IMR-90 (cell line): ENCODE measurements at regions not wholly inside any gene's neighbourhood (a gene's known extent, or its start where the extent isn't known, plus 50 kb on each side); places are given as distances from the start of the nearest gene placed in this dataset.

Source experiments
- ATAC-seq: fragments of 200-7000 bp; cut with Tn5 transposase; 2 replicates; pipeline ENCODE4 v1.9.1; 2020; ENCODE audit warnings: low read depth, mild to moderate bottlenecking, moderate library complexity
- BruUV-seq: library from RNA; stranded (reverse); fragments of 400-500 nt; replicated peaks from 2 replicates; lab custom pipeline; 2021; lab: Mats Ljungman, UMichigan
- CTCF ChIA-PET: fragments of 300-600 bp; formaldehyde crosslinking; extraction: SDS; loops from one replicate; lab custom pipeline; 2021; ENCODE audit warnings: antibody characterized with exemption; lab: Yijun Ruan, JAX
- POLR2A ChIA-PET: fragments of 300-600 bp; sonication (Branson Sonifier 250); formaldehyde crosslinking; loops from one replicate; lab custom pipeline; 2022; ENCODE audit warnings: antibody characterized with exemption; ENCODE audit not compliant: unreplicated experiment; lab: Charles Lee
- DNase-seq: peaks from one replicate; pipeline ENCODE4 v3.0.0; 2013
- H2AFZ ChIP-seq: replicated peaks from 2 replicates; pipeline ENCODE3; 2013; ENCODE audit warnings: low read length, mild to moderate bottlenecking; ENCODE audit not compliant: poor library complexity
- H2AK5ac ChIP-seq: 2 replicates; pipeline ENCODE4 v1.6.1; 2013; ENCODE audit warnings: low read depth, low read length, inconsistent platforms
- H2AK9ac ChIP-seq: replicated peaks from 2 replicates; pipeline ENCODE3; 2013; ENCODE audit warnings: mild to moderate bottlenecking, low read depth, low read length, moderate library complexity; ENCODE audit not compliant: poor library complexity
- H2BK120ac ChIP-seq: 2 replicates; pipeline ENCODE4 v1.6.1; 2013; ENCODE audit warnings: low read depth, low read length, inconsistent platforms
- H2BK15ac ChIP-seq: 3 replicates; pipeline ENCODE4 v1.6.1; 2013; ENCODE audit warnings: low read depth, low read length, inconsistent platforms
- H2BK20ac ChIP-seq: 2 replicates; pipeline ENCODE4 v1.6.1; 2013; ENCODE audit warnings: low read depth, mild to moderate bottlenecking, inconsistent platforms, low read length, moderate library complexity
- H2BK5ac ChIP-seq: 2 replicates; pipeline ENCODE4 v1.6.1; 2013; ENCODE audit warnings: mild to moderate bottlenecking, low read depth, low read length, inconsistent platforms; ENCODE audit not compliant: poor library complexity, severe bottlenecking
- H3K14ac ChIP-seq: replicated peaks from 2 replicates; pipeline ENCODE4 v1.6.1; 2013; ENCODE audit warnings: low read depth, low read length, inconsistent platforms
- H3K18ac ChIP-seq: 2 replicates; pipeline ENCODE4 v1.6.1; 2013; ENCODE audit warnings: low read depth, low read length, control low read depth
- H3K23ac ChIP-seq: 2 replicates; pipeline ENCODE4 v1.6.1; 2013; ENCODE audit warnings: low read depth, low read length, inconsistent platforms
- H3K27ac ChIP-seq: 2 replicates; pipeline ENCODE4 v1.5.1; 2013; ENCODE audit warnings: mild to moderate bottlenecking, control low read depth, low read length; ENCODE audit not compliant: insufficient read depth
- H3K27me3 ChIP-seq: 2 replicates; pipeline ENCODE4 v1.6.1; 2013; ENCODE audit warnings: low read length; ENCODE audit not compliant: control insufficient read depth, insufficient read depth
- H3K36me3 ChIP-seq: 2 replicates; pipeline ENCODE4 v1.6.1; 2013; ENCODE audit warnings: low read length, mixed read lengths; ENCODE audit not compliant: control insufficient read depth, insufficient read depth
- H3K4ac ChIP-seq: 2 replicates; pipeline ENCODE4 v1.6.1; 2013; ENCODE audit warnings: low read depth, low read length, inconsistent platforms
- H3K4me1 ChIP-seq: 2 replicates; pipeline ENCODE4 v1.6.1; 2013; ENCODE audit warnings: low read length, mixed read lengths; ENCODE audit not compliant: control insufficient read depth, insufficient read depth
- H3K4me2 ChIP-seq: 2 replicates; pipeline ENCODE4 v1.6.1; 2013; ENCODE audit warnings: low read depth, mild to moderate bottlenecking, control low read depth, low read length, moderate library complexity
- H3K4me3 ChIP-seq: 2 replicates; pipeline ENCODE4 v1.5.1; 2013; ENCODE audit warnings: low read depth, mild to moderate bottlenecking, control low read depth, low read length, moderate library complexity; ENCODE audit not compliant: insufficient read depth
- H3K56ac ChIP-seq: 2 replicates; pipeline ENCODE4 v1.6.1; 2013; ENCODE audit warnings: low read length, inconsistent platforms; ENCODE audit not compliant: insufficient read depth; ENCODE audit errors: extremely low read depth
- H3K79me1 ChIP-seq, 2 experiments: 2 replicates each; pipeline ENCODE4 v1.6.1; 2013; ENCODE audit warnings: low read length in 2 of 2, inconsistent platforms in 1 of 2, low read depth in 1 of 2
- H3K9ac ChIP-seq: 2 replicates; pipeline ENCODE4 v1.6.1; 2013; ENCODE audit warnings: low read depth, low read length, control low read depth
- H3K9me1 ChIP-seq: 2 replicates; pipeline ENCODE4 v1.6.1; 2013; ENCODE audit warnings: low read length, inconsistent platforms; ENCODE audit not compliant: insufficient read depth
- H3K9me3 ChIP-seq: 2 replicates; pipeline ENCODE4 v1.6.1; 2013; ENCODE audit warnings: low read length; ENCODE audit not compliant: control insufficient read depth, insufficient read depth
- H4K20me1 ChIP-seq: 2 replicates; pipeline ENCODE4 v1.6.1; 2013; ENCODE audit warnings: low read length, inconsistent platforms; ENCODE audit not compliant: insufficient read depth
- H4K5ac ChIP-seq: 2 replicates; pipeline ENCODE4 v1.6.1; 2013; ENCODE audit warnings: mild to moderate bottlenecking, low read depth, low read length, control low read depth
- H4K8ac ChIP-seq, 2 experiments: 2 replicates each; pipeline ENCODE4 v1.6.1; 2013; ENCODE audit warnings: low read depth in 2 of 2, low read length in 2 of 2, control low read depth in 1 of 2, inconsistent platforms in 1 of 2
- H4K91ac ChIP-seq: 2 replicates; pipeline ENCODE4 v1.6.1; 2013; ENCODE audit warnings: low read depth, low read length, inconsistent platforms; ENCODE audit not compliant: insufficient read depth
- BHLHE40 ChIP-seq: fragments of 150-350 bp; IDR thresholded peaks from 2 replicates; pipeline ENCODE4 v1.6.1; 2016; ENCODE audit warnings: mild to moderate bottlenecking, low read depth, low read length
- CEBPB ChIP-seq: IDR thresholded peaks from 2 replicates; pipeline ENCODE4 v1.6.1; 2012; ENCODE audit warnings: low read depth, low read length, improper control_type of control experiment
- CHD1 ChIP-seq: IDR thresholded peaks from 2 replicates; pipeline ENCODE4 v1.6.1; 2012; ENCODE audit warnings: low read depth, low read length, improper control_type of control experiment
- CTCF ChIP-seq: conservative IDR thresholded peaks from 2 replicates; pipeline ENCODE4 v1.5.1; 2012; ENCODE audit warnings: mild to moderate bottlenecking, low read depth, low read length, improper control_type of control experiment
- ELK1 ChIP-seq: fragments of 150-350 bp; IDR thresholded peaks from 2 replicates; pipeline ENCODE4 v1.6.1; 2016; ENCODE audit warnings: low read depth, mild to moderate bottlenecking, low read length, moderate library complexity, borderline replicate concordance
- FOS ChIP-seq: fragments of 150-350 bp; IDR thresholded peaks from 2 replicates; pipeline ENCODE4 v1.6.1; 2016; ENCODE audit warnings: low read depth, low read length
- MAFK ChIP-seq: IDR thresholded peaks from 2 replicates; pipeline ENCODE4 v1.6.1; 2012; ENCODE audit warnings: low read depth, low read length, improper control_type of control experiment
- MAZ ChIP-seq: IDR thresholded peaks from 2 replicates; pipeline ENCODE4 v1.6.1; 2012; ENCODE audit warnings: low read depth, mild to moderate bottlenecking, low read length, improper control_type of control experiment, moderate library complexity, borderline replicate concordance
- MXI1 ChIP-seq: IDR thresholded peaks from 2 replicates; pipeline ENCODE4 v1.6.1; 2012; ENCODE audit warnings: low read depth, mild to moderate bottlenecking, low read length, moderate library complexity, borderline replicate concordance
- NFE2L2 ChIP-seq: fragments of 150-350 bp; IDR thresholded peaks from 2 replicates; pipeline ENCODE4 v1.6.1; 2016; ENCODE audit warnings: low read depth, mild to moderate bottlenecking, low read length
- POLR2A ChIP-seq: IDR thresholded peaks from 2 replicates; pipeline ENCODE4 v1.6.1; 2012; ENCODE audit warnings: mild to moderate bottlenecking, low read depth, low read length
- RAD21 ChIP-seq: IDR thresholded peaks from 2 replicates; pipeline ENCODE4 v1.6.1; 2012; ENCODE audit warnings: low read length, improper control_type of control experiment
- RCOR1 ChIP-seq: IDR thresholded peaks from 2 replicates; pipeline ENCODE4 v1.6.1; 2012; ENCODE audit warnings: mild to moderate bottlenecking, low read length, improper control_type of control experiment; ENCODE audit not compliant: insufficient replicate concordance
- RFX5 ChIP-seq: IDR thresholded peaks from 2 replicates; pipeline ENCODE4 v1.8.0; 2012; ENCODE audit warnings: low read depth, mild to moderate bottlenecking, low read length, moderate library complexity
- SMC3 ChIP-seq: fragments of 150-350 bp; IDR thresholded peaks from 2 replicates; pipeline ENCODE4 v1.6.1; 2016; ENCODE audit warnings: low read depth, mild to moderate bottlenecking, antibody characterized with exemption, low read length, moderate library complexity
- USF2 ChIP-seq: fragments of 150-350 bp; IDR thresholded peaks from 2 replicates; pipeline ENCODE4 v1.6.1; 2017; ENCODE audit warnings: mild to moderate bottlenecking, antibody characterized with exemption, low read length, low read depth
- WGBS, 2 experiments: methylation state at CpG; one replicate each; pipeline versions ENCODE4 v1.1.5 to v1.1.7; 2013; ENCODE audit warnings: missing lambda C conversion rate in 2 of 2; ENCODE audit not compliant: insufficient read length in 1 of 2; ENCODE audit errors: extremely low coverage in 2 of 2; 5-methylcytosine and 5-hydroxymethylcytosine counted together
- dilution Hi-C: fragments of 300-500 bp; cut with HindIII; formaldehyde crosslinking; loops from one replicate; pipeline ENCODE4 v1.14.3; 2018; ENCODE audit warnings: low sequenced_read_pairs; ENCODE audit not compliant: unreplicated experiment
- in situ Hi-C: fragments of 300-500 bp; cut with MboI; formaldehyde crosslinking; loops from 3 replicates; pipeline ENCODE4 v1.14.3; 2019; ENCODE audit warnings: low sequenced_read_pairs, inconsistent platforms, mixed read lengths
- intact Hi-C: fragments of 100-400 bp; cut with micrococcal nuclease; formaldehyde crosslinking; loops from 2 replicates; pipeline ENCODE4 v1.10.0; 2022

GRCh38 chr2:12278217-12278750 lies 438.5 kb upstream of the TRIB2 start:
- H4K8ac ChIP-seq: no peak overlapping the region
- H3K27me3 ChIP-seq: no peaks in the 10 kb centered on the region
- no peak for ATAC-seq
- H2AK9ac ChIP-seq: no peak overlapping the region
- no peaks in the 10 kb centered on the region for H4K20me1 ChIP-seq
- no peak overlapping the region for H3K18ac ChIP-seq
- no peak overlapping the region for H4K5ac ChIP-seq
- no peak overlapping the region for H2BK120ac ChIP-seq
- no peak overlapping the region for H3K23ac ChIP-seq
- H3K56ac ChIP-seq: no peak overlapping the region
- no peak overlapping the region for H3K27ac ChIP-seq
- no peak overlapping the region for H3K9ac ChIP-seq
- H3K79me1 ChIP-seq: no peaks in the 10 kb centered on the region
- no peak overlapping the region for H2AFZ ChIP-seq
- in situ Hi-C loops (no loop called here), intact Hi-C loops (no loop called here), dilution Hi-C loops (no loop called here)
- H3K4me1 ChIP-seq: no peaks in the 10 kb centered on the region
- no peak overlapping the region for H3K4me3 ChIP-seq
- WGBS, 2 experiments: no CpG with 5 or more reads among the region's 4 CpGs
- no peaks in the 10 kb centered on the region for H3K9me1 ChIP-seq
- POLR2A ChIA-PET: no interaction called here
- DNase-seq: no peak
- H3K4me2 ChIP-seq: no peak overlapping the region
- no peak overlapping the region for H2AK5ac ChIP-seq
- no peak overlapping the region for H3K14ac ChIP-seq
- H2BK15ac ChIP-seq: no peak overlapping the region
- no peak overlapping the region for H2BK5ac ChIP-seq
- CTCF ChIA-PET: no interaction called here
- TF ChIP-seq RFX5 (no peak), FOS (no peak), BHLHE40 (no peak), CEBPB (no peak), USF2 (no peak), MAZ (no peak), MAFK (no peak), RAD21 (no peak), MXI1 (no peak), SMC3 (no peak), CTCF (no peak), ELK1 (no peak), POLR2A (no peak), CHD1 (no peak), NFE2L2 (no peak), RCOR1 (no peak)
- BruUV-seq: no TSS peak
- no peaks in the 10 kb centered on the region for H3K36me3 ChIP-seq
- H2BK20ac ChIP-seq: no peak overlapping the region
- no peak overlapping the region for H4K91ac ChIP-seq
- H3K9me3 ChIP-seq: no peaks in the 10 kb centered on the region
- H3K4ac ChIP-seq: no peak overlapping the region
